ENCODE measurements at regions not wholly inside any gene's neighbourhood (a gene's known extent, or its start where the extent isn't known, plus 50 kb on each side); places are given as distances from the start of the nearest gene placed in this dataset.

DNA sequence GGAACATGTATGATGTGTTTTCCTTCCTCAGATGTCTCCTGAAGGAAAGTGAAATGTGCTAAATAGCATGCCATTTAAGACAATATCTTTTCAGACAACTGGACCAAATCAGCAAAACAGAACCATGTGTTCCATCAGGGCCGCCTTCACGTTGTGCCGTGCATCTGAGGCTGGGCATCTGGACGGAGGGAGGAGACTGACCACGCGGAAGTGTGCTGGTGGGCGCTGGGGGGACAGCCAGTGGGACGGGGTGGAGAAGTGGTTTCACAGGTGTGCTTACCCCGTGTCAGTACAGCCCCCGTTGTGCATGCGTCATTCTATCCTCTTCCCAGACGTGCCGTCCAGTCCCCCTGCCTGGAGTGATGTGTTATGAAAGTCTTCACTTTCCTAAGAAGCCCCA is 342.1 kb upstream of the FAT1 start:
- WGBS = 76% methylated on average over 13 of the region's 13 CpGs
- H3K4me1 ChIP-seq = peaks cover 3% of the 10 kb centered on the region
- no peak overlapping the region for H3K27ac ChIP-seq
- no peak overlapping the region for H3K4me3 ChIP-seq
- H3K9me3 ChIP-seq = no peaks in the 10 kb centered on the region
- no peak for TF ChIP-seq POLR2A (IDR thresholded peaks at IDR 0.05)
- TF ChIP-seq EP300 (IDR thresholded peaks at IDR 0.05) = no peak
- no peak for TF ChIP-seq CTCF (IDR thresholded peaks at IDR 0.05)
- no peak for DNase-seq (ENCODE audit: low spot score in 2 of 2)
- no peaks in the 10 kb centered on the region for H3K36me3 ChIP-seq
- no peaks in the 10 kb centered on the region for H3K27me3 ChIP-seq

GRCh38 chr4:187069398-187069797 is 345.7 kb upstream of the FAT1 start:
- no peaks in the 10 kb centered on the region for H3K36me3 ChIP-seq
- H3K27ac ChIP-seq = no peak overlapping the region
- TF ChIP-seq EP300 (IDR thresholded peaks at IDR 0.05) = no peak
- no peak for TF ChIP-seq CTCF (IDR thresholded peaks at IDR 0.05)
- no peak for TF ChIP-seq POLR2AphosphoS5 (IDR thresholded peaks at IDR 0.05)
- TF ChIP-seq POLR2A (IDR thresholded peaks at IDR 0.05) = no peak
- peaks cover 3% of the 10 kb centered on the region for H3K4me1 ChIP-seq
- DNase-seq (ENCODE audit: low spot score in 2 of 2) = no peak
- no peak overlapping the region for H3K4me3 ChIP-seq
- no peaks in the 10 kb centered on the region for H3K9me3 ChIP-seq
- WGBS = 56% methylated on average over 10 of the region's 10 CpGs
- no peaks in the 10 kb centered on the region for H3K27me3 ChIP-seq

- Histone ChIP-seq H3K4me3 (no peak overlapping the region), H3K4me1 (peaks cover 3% of the 10 kb centered on the region), H3K27me3 (no peaks in the 10 kb centered on the region), H3K9me3 (no peaks in the 10 kb centered on the region), H3K36me3 (no peaks in the 10 kb centered on the region), H3K27ac (no peak overlapping the region)
- TF ChIP-seq EP300 (IDR thresholded peaks at IDR 0.05) = no peak
- DNase-seq (ENCODE audit: low spot score in 2 of 2) = no peak
- WGBS = 86% methylated on average over 3 of the region's 3 CpGs
Observed at GRCh38 chr4:187070158-187070557, 346.5 kb upstream of the FAT1 start.

- no peak for TF ChIP-seq POLR2A (IDR thresholded peaks at IDR 0.05)
- TF ChIP-seq POLR2AphosphoS5 (IDR thresholded peaks at IDR 0.05) = no peak
- TF ChIP-seq CTCF (IDR thresholded peaks at IDR 0.05) = no peak
- no peak for TF ChIP-seq EP300 (IDR thresholded peaks at IDR 0.05)
- no peaks in the 10 kb centered on the region for H3K27me3 ChIP-seq
- H3K27ac ChIP-seq = no peak overlapping the region
- H3K36me3 ChIP-seq = no peaks in the 10 kb centered on the region
- 67% methylated on average over 1 of the region's 1 CpG for WGBS
- H3K4me1 ChIP-seq = peaks cover 3% of the 10 kb centered on the region
- no peak for DNase-seq (ENCODE audit: low spot score in 2 of 2)
- H3K4me3 ChIP-seq = no peak overlapping the region
- H3K9me3 ChIP-seq = no peaks in the 10 kb centered on the region
Observed at GRCh38 chr4:187070740-187071139, 347.1 kb upstream of the FAT1 start.

DNA sequence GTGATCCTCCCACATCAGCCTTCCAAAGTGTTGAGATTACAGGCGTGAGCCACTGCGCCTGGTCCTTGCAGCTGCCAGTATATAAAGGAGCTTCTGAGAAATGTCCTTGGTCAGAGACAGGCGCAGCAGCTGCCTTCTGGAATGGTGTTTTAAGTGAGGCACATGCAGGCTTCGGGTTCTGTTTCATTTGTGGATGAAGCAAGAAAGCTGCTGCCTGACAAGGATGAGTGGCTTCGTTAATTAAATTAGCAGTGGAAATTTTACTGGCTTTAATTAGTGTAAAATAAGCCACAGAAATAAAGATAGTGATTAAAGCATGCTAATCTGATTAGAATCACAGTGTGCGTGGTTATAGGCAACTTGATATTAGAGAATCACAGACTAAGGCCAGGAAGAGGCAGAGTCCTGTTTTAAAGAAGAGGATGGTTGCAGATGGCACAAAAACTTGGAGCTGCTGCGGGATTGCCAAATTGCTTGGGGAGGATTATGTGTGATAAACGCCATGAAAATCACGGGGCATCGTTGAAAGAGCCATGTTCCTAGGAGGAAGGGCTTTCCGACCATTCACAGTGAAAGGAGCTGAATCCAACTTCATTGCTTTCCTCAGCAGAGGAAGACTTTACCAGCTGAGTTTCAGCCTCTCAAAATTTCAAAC is 348.4 kb upstream of the FAT1 start:
- WGBS = 57% methylated on average over 11 of the region's 11 CpGs
- no peak for TF ChIP-seq POLR2A (IDR thresholded peaks at IDR 0.05)
- no peak for TF ChIP-seq POLR2AphosphoS5 (IDR thresholded peaks at IDR 0.05)
- TF ChIP-seq EP300 (IDR thresholded peaks at IDR 0.05) = no peak
- no peak for TF ChIP-seq CTCF (IDR thresholded peaks at IDR 0.05)
- DNase-seq (ENCODE audit: low spot score in 2 of 2) = no peak
- no peaks in the 10 kb centered on the region for H3K27me3 ChIP-seq
- no peaks in the 10 kb centered on the region for H3K9me3 ChIP-seq
- H3K4me3 ChIP-seq = no peak overlapping the region
- peaks cover 3% of the 10 kb centered on the region for H3K4me1 ChIP-seq
- no peaks in the 10 kb centered on the region for H3K36me3 ChIP-seq
- H3K27ac ChIP-seq = no peak overlapping the region

DNA sequence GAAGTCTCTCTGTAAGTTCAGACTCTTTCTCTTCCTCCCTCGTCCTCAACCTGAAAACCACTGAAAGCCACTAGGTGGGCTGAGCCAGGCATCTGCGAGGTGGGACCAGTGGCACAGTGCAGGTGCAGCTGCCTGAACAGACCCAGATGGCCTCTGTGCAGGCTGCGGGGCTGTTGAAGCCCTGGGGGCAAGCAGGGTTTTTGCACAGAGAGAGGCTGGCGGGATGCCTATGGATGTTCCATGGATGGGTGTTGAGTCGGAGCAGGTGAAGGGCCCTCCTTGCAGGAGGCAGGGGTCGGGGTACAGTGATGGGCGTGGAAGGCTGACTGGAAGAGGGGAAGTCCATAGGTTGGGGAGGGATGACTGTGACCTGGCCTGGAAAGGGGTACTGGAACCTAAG is 350.2 kb upstream of the FAT1 start:
- Histone ChIP-seq H3K9me3 (no peaks in the 10 kb centered on the region), H3K4me3 (no peak overlapping the region), H3K4me1 (peaks cover 3% of the 10 kb centered on the region), H3K36me3 (no peaks in the 10 kb centered on the region), H3K27ac (no peak overlapping the region), H3K27me3 (no peaks in the 10 kb centered on the region)
- 78% methylated on average over 7 of the region's 7 CpGs for WGBS
- TF ChIP-seq POLR2A (IDR thresholded peaks at IDR 0.05) (no peak), EP300 (IDR thresholded peaks at IDR 0.05) (no peak), CTCF (IDR thresholded peaks at IDR 0.05) (no peak), POLR2AphosphoS5 (IDR thresholded peaks at IDR 0.05) (no peak)
- DNase-seq (ENCODE audit: low spot score in 2 of 2) = no peak
